ENCODE measurements at regions not wholly inside any gene's neighbourhood (a gene's known extent, or its start where the extent isn't known, plus 50 kb on each side); places are given as distances from the start of the nearest gene placed in this dataset.
"Not testable (repeated sequence)": the region's sequence is repeated elsewhere in the genome, so short reads cannot be mapped to it uniquely, and the experiment has no call there.

DNA sequence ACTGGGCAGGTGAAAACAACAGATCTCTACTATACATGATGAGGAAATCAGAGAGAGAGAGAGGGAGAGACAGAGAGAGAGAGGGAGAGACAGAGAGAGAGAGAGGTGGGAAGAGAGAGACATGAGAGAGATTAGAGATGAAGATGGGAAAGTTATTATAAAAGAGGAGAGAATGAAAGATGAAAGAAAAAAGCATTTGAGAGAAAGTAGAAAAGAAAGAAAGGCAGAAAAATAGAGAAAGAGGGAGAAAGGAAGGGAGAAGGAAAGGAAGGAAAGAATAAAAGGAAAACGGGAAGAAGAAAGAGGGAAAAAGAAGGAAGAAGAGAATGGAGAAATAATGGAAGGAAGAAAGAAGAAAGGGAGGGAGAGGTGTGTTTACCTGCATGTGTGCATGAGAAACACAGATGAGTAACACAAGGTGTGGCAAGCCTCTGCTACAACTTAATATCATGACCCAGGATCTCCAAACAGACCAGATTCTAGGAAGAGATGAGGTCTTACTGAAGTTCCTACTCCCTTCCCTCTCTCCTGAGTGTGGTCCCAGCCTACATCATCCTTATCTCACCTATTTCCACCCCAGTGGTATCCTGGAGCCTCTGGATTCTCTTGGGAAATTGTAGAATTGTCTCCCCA is 176.3 kb downstream of the C12orf75 start:
- ATAC-seq (ENCODE audit: low FRiP score) = no peak
- TF ChIP-seq, protein P1, sequence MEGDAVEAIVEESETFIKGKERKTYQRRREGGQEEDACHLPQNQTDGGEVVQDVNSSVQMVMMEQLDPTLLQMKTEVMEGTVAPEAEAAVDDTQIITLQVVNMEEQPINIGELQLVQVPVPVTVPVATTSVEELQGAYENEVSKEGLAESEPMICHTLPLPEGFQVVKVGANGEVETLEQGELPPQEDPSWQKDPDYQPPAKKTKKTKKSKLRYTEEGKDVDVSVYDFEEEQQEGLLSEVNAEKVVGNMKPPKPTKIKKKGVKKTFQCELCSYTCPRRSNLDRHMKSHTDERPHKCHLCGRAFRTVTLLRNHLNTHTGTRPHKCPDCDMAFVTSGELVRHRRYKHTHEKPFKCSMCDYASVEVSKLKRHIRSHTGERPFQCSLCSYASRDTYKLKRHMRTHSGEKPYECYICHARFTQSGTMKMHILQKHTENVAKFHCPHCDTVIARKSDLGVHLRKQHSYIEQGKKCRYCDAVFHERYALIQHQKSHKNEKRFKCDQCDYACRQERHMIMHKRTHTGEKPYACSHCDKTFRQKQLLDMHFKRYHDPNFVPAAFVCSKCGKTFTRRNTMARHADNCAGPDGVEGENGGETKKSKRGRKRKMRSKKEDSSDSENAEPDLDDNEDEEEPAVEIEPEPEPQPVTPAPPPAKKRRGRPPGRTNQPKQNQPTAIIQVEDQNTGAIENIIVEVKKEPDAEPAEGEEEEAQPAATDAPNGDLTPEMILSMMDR (IDR thresholded peaks at IDR 0.05) = no peak
- DNase-seq (ENCODE audit: low spot score) = no peak

DNA sequence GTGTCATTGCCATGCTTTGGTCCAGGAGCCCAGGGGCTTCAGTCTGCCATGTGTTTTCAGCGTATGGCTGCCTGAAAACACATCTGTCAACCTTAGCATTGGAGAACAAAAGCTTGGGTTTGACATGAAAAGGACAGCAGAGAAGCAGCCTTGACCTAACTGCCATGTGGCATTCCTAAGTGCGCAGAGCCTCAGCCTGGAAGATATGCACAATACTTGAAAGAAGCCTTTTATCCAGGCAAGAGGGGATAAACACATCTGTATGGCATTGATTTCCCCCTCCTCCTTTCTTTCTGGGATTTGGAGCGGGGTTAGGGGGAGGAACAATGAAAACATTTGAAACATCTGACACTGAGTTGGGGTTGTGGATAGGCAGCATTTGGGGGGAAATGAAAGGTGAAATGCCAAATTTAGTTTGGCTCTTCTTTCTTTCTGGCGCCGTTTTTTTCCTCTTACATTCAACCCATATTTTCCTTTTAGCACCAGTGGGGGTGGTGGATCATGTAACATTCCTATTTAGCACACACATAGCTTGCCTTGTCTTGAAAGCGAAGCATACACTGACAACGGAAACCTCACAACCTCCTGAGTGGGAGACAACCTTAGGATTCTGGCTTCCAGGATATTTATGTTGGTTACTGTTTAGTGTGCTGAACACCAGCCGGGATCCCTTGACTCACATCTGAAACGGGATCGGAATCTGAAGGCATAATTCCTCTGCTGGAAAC is 177.0 kb downstream of the C12orf75 start:
- TF ChIP-seq, protein P1 (IDR thresholded peaks at IDR 0.05) = no peak

DNA sequence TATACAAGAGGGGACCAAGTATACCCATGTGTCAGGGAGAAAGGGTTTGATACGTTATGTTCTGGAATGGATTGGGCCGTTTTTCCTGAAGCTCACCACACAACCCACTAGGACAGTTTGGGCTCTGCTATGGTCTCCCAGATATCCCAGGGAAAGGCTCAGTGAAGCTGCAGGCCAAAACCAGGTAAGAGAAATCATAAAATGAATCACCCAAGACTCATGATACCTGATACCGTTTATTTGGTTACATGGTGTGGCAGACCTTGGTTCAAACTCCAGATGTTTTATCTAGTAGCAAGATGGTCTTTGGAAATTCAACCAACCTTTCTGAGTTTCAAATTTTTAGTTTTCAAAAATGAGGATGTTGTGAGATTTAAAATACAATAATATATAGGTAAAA is 177.6 kb downstream of the C12orf75 start:
- no peak for DNase-seq (ENCODE audit: low spot score)
- TF ChIP-seq, protein P1 (IDR thresholded peaks at IDR 0.05) = no peak
- ATAC-seq (ENCODE audit: low FRiP score) = no peak

More for the DNA sequence above, 177.0 kb downstream of the C12orf75 start:
- DNase-seq (ENCODE audit: low spot score) = no peak
- no peak for ATAC-seq (ENCODE audit: low FRiP score)

DNA sequence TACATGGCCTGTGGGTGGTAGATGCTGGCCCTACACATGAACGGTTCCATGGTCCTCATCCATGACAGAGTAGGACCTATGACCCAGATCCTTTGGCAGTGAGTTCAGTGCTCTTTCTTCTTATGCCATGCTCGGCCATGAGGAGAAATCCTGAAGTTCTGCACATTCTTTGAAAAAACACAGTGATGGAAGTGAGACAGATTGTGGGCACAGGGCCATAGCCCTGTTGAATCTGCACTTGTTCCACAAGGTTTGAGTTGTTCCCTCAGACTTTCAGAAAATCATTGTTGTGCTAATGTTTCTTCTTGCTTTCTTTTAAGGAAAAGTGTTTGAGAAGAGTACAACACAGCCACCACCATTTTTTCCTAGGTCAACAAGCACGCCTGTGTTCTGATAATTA is 180.0 kb downstream of the C12orf75 start:
- TF ChIP-seq, protein P1 (IDR thresholded peaks at IDR 0.05) = no peak
- no peak for ATAC-seq (ENCODE audit: low FRiP score)
- DNase-seq (ENCODE audit: low spot score) = no peak

DNA sequence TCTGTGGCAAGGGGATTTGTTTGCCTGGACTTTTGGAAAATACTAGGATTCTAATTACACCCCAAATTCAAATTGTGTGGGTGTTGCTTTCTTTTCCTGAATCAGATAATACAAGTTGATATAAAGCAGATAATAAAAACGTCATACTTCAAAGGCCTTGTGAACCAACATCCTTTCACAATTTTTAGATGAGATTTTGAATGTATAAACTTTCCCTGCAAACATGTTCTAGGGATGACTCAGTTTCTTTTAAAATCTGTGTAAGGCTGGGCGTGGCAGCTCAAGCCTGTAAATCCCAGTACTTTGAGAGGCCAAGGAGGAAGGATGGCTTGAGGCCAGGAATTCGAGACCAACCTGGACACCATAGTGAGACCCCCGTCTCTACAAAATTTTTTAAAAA is 182.4 kb downstream of the C12orf75 start:
- not testable (repeated sequence) for ATAC-seq (ENCODE audit: low FRiP score); DNase-seq (ENCODE audit: low spot score)

DNA sequence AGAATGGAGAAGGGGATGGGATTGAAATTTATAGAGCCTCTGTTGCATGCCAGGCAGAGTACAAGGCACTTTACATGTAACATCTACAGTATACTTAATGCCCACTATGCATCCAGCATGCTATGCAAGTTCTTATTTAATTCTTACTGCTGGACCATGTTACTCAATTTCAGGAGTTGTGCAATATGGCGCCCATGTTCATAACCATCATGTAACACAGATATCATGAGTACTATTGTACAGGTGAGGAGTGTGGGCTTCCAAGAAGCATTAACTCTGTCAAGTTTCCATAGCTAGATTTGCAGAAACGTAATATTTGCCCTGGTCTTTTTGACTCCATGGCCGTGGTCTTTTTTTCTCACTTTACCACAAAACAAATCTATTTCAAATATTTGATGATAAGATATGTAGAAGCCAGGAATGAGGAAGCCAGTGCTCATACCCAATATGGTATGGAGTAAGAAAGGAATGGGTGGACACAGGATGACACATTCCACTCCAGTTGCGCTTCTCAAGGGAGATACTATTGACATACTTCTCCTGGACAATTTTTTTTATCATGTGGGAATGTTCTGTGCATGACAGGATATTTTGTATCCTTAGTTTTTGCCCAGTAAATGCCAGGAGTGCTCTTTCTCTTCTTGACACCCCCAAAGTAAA is 191.8 kb downstream of the C12orf75 start:
- ATAC-seq (ENCODE audit: low FRiP score) = no peak
- DNase-seq (ENCODE audit: low spot score) = no peak
- TF ChIP-seq, protein P1 (IDR thresholded peaks at IDR 0.05) = no peak

DNA sequence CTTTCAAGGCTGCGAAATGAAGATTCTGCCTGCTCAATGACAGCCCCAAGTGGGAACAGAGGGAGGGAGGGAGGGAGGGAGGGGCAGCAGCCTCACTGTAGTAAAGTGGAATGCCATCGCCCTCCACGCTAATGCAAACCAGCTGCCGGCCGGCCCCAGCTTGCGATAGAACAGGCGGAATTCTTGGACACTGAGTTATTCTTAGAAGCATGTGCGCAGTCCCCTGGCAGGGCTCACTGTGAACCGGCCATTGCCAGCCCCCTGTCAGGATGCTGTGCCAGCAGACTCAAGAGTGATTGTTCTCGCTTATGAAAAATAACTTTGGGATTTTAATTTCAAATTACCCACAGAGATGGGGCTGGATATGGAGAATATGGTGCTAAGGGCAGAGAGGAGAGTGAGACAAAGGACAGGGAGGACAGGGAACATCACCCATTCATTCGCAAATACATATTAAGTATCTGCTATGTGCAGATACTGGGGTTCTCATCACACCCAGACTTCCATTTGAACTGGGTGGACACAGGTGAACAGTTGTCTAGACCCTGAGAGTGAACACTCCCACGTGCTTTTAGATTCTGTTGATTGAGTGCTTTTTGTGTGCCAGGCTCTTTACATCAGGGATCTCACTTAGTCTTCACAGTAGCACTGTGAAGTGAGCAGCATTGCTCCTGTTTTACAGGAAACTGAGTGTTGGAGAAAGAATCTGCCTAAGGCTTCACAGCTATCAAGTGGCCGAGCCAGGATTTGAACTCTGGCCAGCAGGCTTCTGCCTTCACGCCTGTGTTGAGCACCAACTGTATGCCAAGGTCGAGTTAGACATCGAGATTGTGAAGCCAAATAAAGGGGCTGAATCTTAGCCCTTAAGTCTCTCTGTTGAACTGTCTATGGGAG is 192.9 kb downstream of the C12orf75 start:
- DNase-seq (ENCODE audit: low spot score) (peak; percentile 23), ATAC-seq (ENCODE audit: low FRiP score) (no peak)
- TF ChIP-seq, protein P1 (IDR thresholded peaks at IDR 0.05) = no peak

Measured in omental fat pad (tissue), 3 donors.